HepG2 (cell line): ENCODE measurements at regions not wholly inside any gene's neighbourhood (a gene's known extent, or its start where the extent isn't known, plus 50 kb on each side); places are given as distances from the start of the nearest gene placed in this dataset.

ENCODE experiments used
- ATAC-seq: fragments of 200-7000 bp; cut with Tn5 transposase; 3 replicates; pipeline ENCODE4 v1.9.1; 2020; ENCODE audit warnings: mild to moderate bottlenecking, moderate library complexity
- BruUV-seq: library from RNA; stranded (reverse); fragments of 400-500 nt; replicated peaks from 2 replicates; lab custom pipeline; 2021; lab: Mats Ljungman, UMichigan
- CTCF ChIA-PET: fragments of 300-600 bp; formaldehyde crosslinking; extraction: SDS; loops from one replicate; lab custom pipeline; 2021; ENCODE audit warnings: low total read pairs, inconsistent platforms, low intra/inter-chr PET ratio; lab: Yijun Ruan, JAX
- POLR2A ChIA-PET: fragments of 350-600 bp; sonication (Branson Sonifier 250); formaldehyde crosslinking; loops from one replicate; lab custom pipeline; 2020; ENCODE audit warnings: antibody characterized with exemption, inconsistent platforms; lab: Yijun Ruan, JAX
- DNase-seq: peaks from one replicate; pipeline ENCODE4 v3.0.0-alpha.2; 2015; ENCODE audit warnings: low spot score
- FAIRE-seq: peaks from 3 replicates; lab custom pipeline; 2011; peaks lifted over from hg19 to GRCh38; lab: Jason Lieb, UNC
- H2AFZ ChIP-seq: one replicate; pipeline ENCODE4 v1.6.1; 2011; ENCODE audit warnings: low read length, inconsistent platforms
- H3K27ac ChIP-seq: fragments of 300-600 bp; 3 replicates; pipeline ENCODE4 v1.8.0; 2011; ENCODE audit warnings: mixed run types, mild to moderate bottlenecking, mixed read lengths, low read length, inconsistent platforms; ENCODE audit not compliant: insufficient read depth; ENCODE audit errors: extremely low read length
- H3K27me3 ChIP-seq, 2 experiments: fragments of 200-600 bp in 1 of 2; 2 replicates in 1 of 2; 3 replicates in 1 of 2; pipeline versions ENCODE4 v1.6.0 to v1.8.0; 2011; ENCODE audit warnings: low read length in 2 of 2, mild to moderate bottlenecking in 2 of 2, moderate library complexity in 2 of 2, inconsistent platforms in 1 of 2; ENCODE audit not compliant: insufficient read depth in 2 of 2, control insufficient read depth in 1 of 2
- H3K36me3 ChIP-seq, 2 experiments: fragments of 200-600 bp in 1 of 2; replicated peaks in 1 of 2; 2 replicates in 1 of 2; 3 replicates in 1 of 2; pipeline versions ENCODE4 v1.5.1 to v1.8.0; 2011; ENCODE audit warnings: low read length in 2 of 2, inconsistent platforms in 1 of 2; ENCODE audit not compliant: insufficient read depth in 2 of 2, control insufficient read depth in 1 of 2
- H3K4me1 ChIP-seq: 2 replicates; pipeline ENCODE4 v1.5.1; 2012; ENCODE audit warnings: low read length, inconsistent platforms; ENCODE audit not compliant: insufficient read depth
- H3K4me2 ChIP-seq: 2 replicates; pipeline ENCODE4 v1.6.0; 2011; ENCODE audit warnings: low read depth, low read length, inconsistent platforms
- H3K4me3 ChIP-seq, 3 experiments: fragments of 200-600 bp in 1 of 3; sonication (generic), shearing (Covaris generic) in 1 of 3; replicated peaks in 1 of 3; 2 replicates each; pipeline ENCODE4 v1.5.1; 2011 to 2016; ENCODE audit warnings: low read length in 3 of 3, inconsistent platforms in 2 of 3, low read depth in 2 of 3, mild to moderate bottlenecking in 2 of 3, control low read depth in 1 of 3, mixed read lengths in 1 of 3; ENCODE audit not compliant: insufficient read depth in 1 of 3
- H3K79me2 ChIP-seq: one replicate; pipeline ENCODE4 v1.6.1; 2011; ENCODE audit warnings: low read length, inconsistent platforms; ENCODE audit not compliant: insufficient read depth
- H3K9ac ChIP-seq: 2 replicates; pipeline ENCODE4 v1.6.0; 2011; ENCODE audit warnings: mild to moderate bottlenecking, low read depth, low read length, inconsistent platforms; ENCODE audit not compliant: insufficient read depth
- H3K9me3 ChIP-seq: 2 replicates; pipeline ENCODE4 v1.5.1; 2012; ENCODE audit warnings: mild to moderate bottlenecking, low read length
- H4K20me1 ChIP-seq: 2 replicates; pipeline ENCODE4 v1.6.0; 2011; ENCODE audit warnings: inconsistent platforms, mild to moderate bottlenecking, low read length, moderate library complexity; ENCODE audit not compliant: insufficient read depth
- ASH2L ChIP-seq: fragments of 300-600, 200-600 bp; sonication (generic); IDR thresholded peaks from 2 replicates; pipeline ENCODE4 v1.7.0; 2017; ENCODE audit warnings: low read depth, mild to moderate bottlenecking, moderate library complexity, mixed read lengths, low read length; ENCODE audit not compliant: insufficient read length
- FOXA1 ChIP-seq, 2 experiments: fragments of 450-650 bp in 1 of 2; sonication (generic) in 1 of 2; formaldehyde crosslinking in 1 of 2; IDR thresholded peaks; 2 replicates each; pipeline versions ENCODE4 v1.4.0 to v1.6.1; 2016 to 2020; ENCODE audit warnings: missing genetic modification reagents in 1 of 2
- MAX ChIP-seq: IDR thresholded peaks from 2 replicates; pipeline ENCODE4 v1.6.1; 2012; ENCODE audit warnings: inconsistent platforms
- MED8 ChIP-seq: sonication (generic); formaldehyde crosslinking; IDR thresholded peaks from 2 replicates; pipeline ENCODE4 v1.8.1; 2023; ENCODE audit warnings: mild to moderate bottlenecking, missing genetic modification reagents; ENCODE audit not compliant: insufficient replicate concordance
- MIER2 ChIP-seq: IDR thresholded peaks from 2 replicates; pipeline ENCODE4 v1.6.1; 2016; ENCODE audit warnings: missing biosample characterization, missing genetic modification reagents
- NBN ChIP-seq: fragments of 450-650 bp; conservative IDR thresholded peaks from 2 replicates; pipeline ENCODE4 v1.6.1; 2017
- NR1H2 ChIP-seq: sonication (generic); formaldehyde crosslinking; IDR thresholded peaks from 2 replicates; pipeline ENCODE4 v1.8.1; 2022; ENCODE audit warnings: low read depth, missing genetic modification reagents, borderline replicate concordance
- SPEN ChIP-seq: sonication (generic); formaldehyde crosslinking; IDR thresholded peaks from 2 replicates; pipeline ENCODE4 v1.5.1; 2020; ENCODE audit warnings: low read depth, mild to moderate bottlenecking, missing genetic modification reagents
- YEATS4 ChIP-seq: sonication (generic); formaldehyde crosslinking; IDR thresholded peaks from 2 replicates; pipeline ENCODE4 v1.4.0; 2020; ENCODE audit warnings: missing genetic modification reagents, borderline replicate concordance
- ZFP1 ChIP-seq: IDR thresholded peaks from 2 replicates; pipeline ENCODE4 v1.6.1; 2016
- ZNF121 ChIP-seq: sonication (generic); formaldehyde crosslinking; IDR thresholded peaks from 2 replicates; pipeline ENCODE4 v1.5.0; 2020; ENCODE audit warnings: mild to moderate bottlenecking, missing genetic modification reagents
- ZNF460 ChIP-seq: sonication (generic); formaldehyde crosslinking; IDR thresholded peaks from 2 replicates; pipeline ENCODE4 v1.5.1; 2020; ENCODE audit warnings: missing genetic modification reagents, mild to moderate bottlenecking, borderline replicate concordance
- ZNF496 ChIP-seq: sonication (generic); formaldehyde crosslinking; IDR thresholded peaks from 2 replicates; pipeline ENCODE4 v1.8.1; 2023; ENCODE audit warnings: mild to moderate bottlenecking, moderate library complexity, missing genetic modification reagents; ENCODE audit not compliant: insufficient replicate concordance
- ZNF510 ChIP-seq: sonication (generic); formaldehyde crosslinking; IDR thresholded peaks from 2 replicates; pipeline ENCODE4 v1.4.0; 2020; ENCODE audit warnings: low read depth, mild to moderate bottlenecking, missing genetic modification reagents
- ZNF512 ChIP-seq: sonication (generic); formaldehyde crosslinking; IDR thresholded peaks from 2 replicates; pipeline ENCODE4 v1.4.0; 2020; ENCODE audit warnings: mild to moderate bottlenecking, missing genetic modification reagents
- ZSCAN31 ChIP-seq: sonication (generic); formaldehyde crosslinking; IDR thresholded peaks from 2 replicates; pipeline ENCODE4 v1.5.0; 2020; ENCODE audit warnings: low read depth, mild to moderate bottlenecking, missing genetic modification reagents
- ZSCAN9 ChIP-seq: IDR thresholded peaks from 2 replicates; pipeline ENCODE4 v1.6.1; 2016; ENCODE audit warnings: borderline replicate concordance
- WGBS: methylation state at CpG from one replicate; pipeline ENCODE4 v1.1.6; 2017; ENCODE audit warnings: low lambda C conversion rate; 5-methylcytosine and 5-hydroxymethylcytosine counted together
- in situ Hi-C: cut with HindIII; loops from 2 replicates; pipeline ENCODE4 v1.10.0; 2017; ENCODE audit warnings: low pct_unique_long_range_greater_than_20kb; ENCODE audit not compliant: extremely low pct_ligation_motif_present
- intact Hi-C: fragments of 100-400 bp; cut with micrococcal nuclease; formaldehyde crosslinking; loops from one replicate; pipeline ENCODE4 v1.10.0; 2022; ENCODE audit not compliant: unreplicated experiment
- TF ChIP-seq, protein P1 (sequence below), 2 experiments: sonication (generic) in 1 of 2; formaldehyde crosslinking in 1 of 2; IDR thresholded peaks; 2 replicates each; pipeline versions ENCODE4 v1.5.1 to v1.6.1; 2011 to 2020; ENCODE audit warnings: borderline replicate concordance in 1 of 2, low read depth in 1 of 2, low read length in 1 of 2, mild to moderate bottlenecking in 1 of 2, missing genetic modification reagents in 1 of 2, moderate library complexity in 1 of 2
- TF ChIP-seq, protein P2 (sequence below): sonication (generic); formaldehyde crosslinking; conservative IDR thresholded peaks from 2 replicates; pipeline ENCODE4 v1.4.0; 2020; ENCODE audit warnings: mild to moderate bottlenecking, missing genetic modification reagents, moderate library complexity

- Histone ChIP-seq H3K36me3 (no peaks in the 10 kb centered on the region), H3K27me3 (no peaks in the 10 kb centered on the region), H3K27ac (no peak overlapping the region), H3K4me2 (no peak overlapping the region), H3K4me3 (no peak overlapping the region), H3K9ac (no peak overlapping the region), H3K4me1 (no peaks in the 10 kb centered on the region), H3K79me2 (no peaks in the 10 kb centered on the region), H4K20me1 (no peaks in the 10 kb centered on the region), H2AFZ (no peak overlapping the region), H3K9me3 (no peaks in the 10 kb centered on the region)
- TF ChIP-seq NBN (no peak), MIER2 (CRISPR knock-in tag) (no peak), ZNF510 (CRISPR knock-in tag) (no peak), ZNF496 (no peak), FOXA1 (IDR thresholded peaks at IDR 0.05) (no peak), FOXA1 (CRISPR knock-in tag; IDR thresholded peaks at IDR 0.05) (no peak), ZNF512 (CRISPR knock-in tag) (no peak), MED8 (CRISPR knock-in tag) (no peak), MAX (no peak), ZNF460 (no peak), ASH2L (no peak), NR1H2 (CRISPR knock-in tag) (no peak), ZFP1 (CRISPR knock-in tag) (no peak), ZNF121 (CRISPR knock-in tag) (no peak), ZSCAN9 (CRISPR knock-in tag) (no peak), SPEN (CRISPR knock-in tag) (no peak), YEATS4 (CRISPR knock-in tag) (no peak), ZSCAN31 (CRISPR knock-in tag) (no peak)
- TF ChIP-seq, protein P1, sequence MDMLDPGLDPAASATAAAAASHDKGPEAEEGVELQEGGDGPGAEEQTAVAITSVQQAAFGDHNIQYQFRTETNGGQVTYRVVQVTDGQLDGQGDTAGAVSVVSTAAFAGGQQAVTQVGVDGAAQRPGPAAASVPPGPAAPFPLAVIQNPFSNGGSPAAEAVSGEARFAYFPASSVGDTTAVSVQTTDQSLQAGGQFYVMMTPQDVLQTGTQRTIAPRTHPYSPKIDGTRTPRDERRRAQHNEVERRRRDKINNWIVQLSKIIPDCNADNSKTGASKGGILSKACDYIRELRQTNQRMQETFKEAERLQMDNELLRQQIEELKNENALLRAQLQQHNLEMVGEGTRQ (IDR thresholded peaks at IDR 0.05; ENCODE audit: low read depth, low read length) = no peak
- TF ChIP-seq, protein P1 (CRISPR knock-in tag; IDR thresholded peaks at IDR 0.05; ENCODE audit: borderline replicate concordance) = no peak
- TF ChIP-seq, protein P2, sequence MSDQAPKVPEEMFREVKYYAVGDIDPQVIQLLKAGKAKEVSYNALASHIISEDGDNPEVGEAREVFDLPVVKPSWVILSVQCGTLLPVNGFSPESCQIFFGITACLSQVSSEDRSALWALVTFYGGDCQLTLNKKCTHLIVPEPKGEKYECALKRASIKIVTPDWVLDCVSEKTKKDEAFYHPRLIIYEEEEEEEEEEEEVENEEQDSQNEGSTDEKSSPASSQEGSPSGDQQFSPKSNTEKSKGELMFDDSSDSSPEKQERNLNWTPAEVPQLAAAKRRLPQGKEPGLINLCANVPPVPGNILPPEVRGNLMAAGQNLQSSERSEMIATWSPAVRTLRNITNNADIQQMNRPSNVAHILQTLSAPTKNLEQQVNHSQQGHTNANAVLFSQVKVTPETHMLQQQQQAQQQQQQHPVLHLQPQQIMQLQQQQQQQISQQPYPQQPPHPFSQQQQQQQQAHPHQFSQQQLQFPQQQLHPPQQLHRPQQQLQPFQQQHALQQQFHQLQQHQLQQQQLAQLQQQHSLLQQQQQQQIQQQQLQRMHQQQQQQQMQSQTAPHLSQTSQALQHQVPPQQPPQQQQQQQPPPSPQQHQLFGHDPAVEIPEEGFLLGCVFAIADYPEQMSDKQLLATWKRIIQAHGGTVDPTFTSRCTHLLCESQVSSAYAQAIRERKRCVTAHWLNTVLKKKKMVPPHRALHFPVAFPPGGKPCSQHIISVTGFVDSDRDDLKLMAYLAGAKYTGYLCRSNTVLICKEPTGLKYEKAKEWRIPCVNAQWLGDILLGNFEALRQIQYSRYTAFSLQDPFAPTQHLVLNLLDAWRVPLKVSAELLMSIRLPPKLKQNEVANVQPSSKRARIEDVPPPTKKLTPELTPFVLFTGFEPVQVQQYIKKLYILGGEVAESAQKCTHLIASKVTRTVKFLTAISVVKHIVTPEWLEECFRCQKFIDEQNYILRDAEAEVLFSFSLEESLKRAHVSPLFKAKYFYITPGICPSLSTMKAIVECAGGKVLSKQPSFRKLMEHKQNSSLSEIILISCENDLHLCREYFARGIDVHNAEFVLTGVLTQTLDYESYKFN (CRISPR knock-in tag) = no peak
- FAIRE-seq = no peak
- in situ Hi-C loops = no loop called here
- no peak for ATAC-seq
- ChIA-PET POLR2A (no interaction called here), CTCF (no interaction called here)
- no peak for DNase-seq
- WGBS = 0% methylated on average over 3 of the region's 3 CpGs
- no TSS peak for BruUV-seq
- intact Hi-C loops = no loop called here
These were observed 309.6 kb downstream of the DTWD2 start for GRCh38 chr5:118678746-118679145.
